Chondrocyte (in vitro differentiated cells): ENCODE measurements at regions not wholly inside any gene's neighbourhood (a gene's known extent, or its start where the extent isn't known, plus 50 kb on each side); places are given as distances from the start of the nearest gene placed in this dataset.

Source experiments
- DNase-seq: peaks from one replicate; pipeline ENCODE4 v3.0.0; 2021; ENCODE audit warnings: mixed read lengths, low spot score
- H3K27ac Mint-ChIP-seq: one replicate; pipeline ENCODE4 v1.8.0; 2021; ENCODE audit warnings: mild to moderate bottlenecking, moderate library complexity, mixed read lengths; ENCODE audit not compliant: unreplicated experiment
- H3K27me3 Mint-ChIP-seq: 2 replicates; pipeline ENCODE4 v1.8.0; 2021; ENCODE audit warnings: low read depth, mixed read lengths
- H3K36me3 Mint-ChIP-seq: 2 replicates; pipeline ENCODE4 v1.8.0; 2021; ENCODE audit warnings: low read depth, mixed read lengths
- H3K4me1 Mint-ChIP-seq: 2 replicates; pipeline ENCODE4 v1.8.0; 2021; ENCODE audit warnings: low read depth, mild to moderate bottlenecking, mixed read lengths
- H3K4me3 Mint-ChIP-seq: one replicate; pipeline ENCODE4 v1.8.0; 2021; ENCODE audit warnings: mild to moderate bottlenecking, moderate library complexity, mixed read lengths; ENCODE audit not compliant: unreplicated experiment
- H3K9me3 Mint-ChIP-seq: 2 replicates; pipeline ENCODE4 v1.8.0; 2021; ENCODE audit warnings: low read depth, mixed read lengths
- CTCF ChIP-seq: fragments of 200-600 bp; sonication (generic); IDR thresholded peaks from 2 replicates; pipeline ENCODE4 v1.5.0; 2021; ENCODE audit warnings: antibody characterized with exemption, mild to moderate bottlenecking, moderate library complexity

- peaks cover 7% of the 10 kb centered on the region for H3K27me3 Mint-ChIP-seq
- peaks cover 13% of the 10 kb centered on the region for H3K4me1 Mint-ChIP-seq
- no peak for DNase-seq
- no peaks in the 10 kb centered on the region for H3K36me3 Mint-ChIP-seq
- TF ChIP-seq CTCF = no peak
- H3K4me3 Mint-ChIP-seq = no peak overlapping the region
- no peaks in the 10 kb centered on the region for H3K9me3 Mint-ChIP-seq
- no peak overlapping the region for H3K27ac Mint-ChIP-seq
Observed at GRCh38 chr3:14262212-14262611, 83.6 kb downstream of the LSM3 start.

- Mint-ChIP-seq H3K9me3 (no peaks in the 10 kb centered on the region), H3K4me3 (no peak overlapping the region), H3K27ac (no peak overlapping the region), H3K27me3 (peaks cover 7% of the 10 kb centered on the region), H3K4me1 (peaks cover 13% of the 10 kb centered on the region), H3K36me3 (no peaks in the 10 kb centered on the region)
- TF ChIP-seq CTCF = no peak
- DNase-seq = no peak
Observed at GRCh38 chr3:14262867-14263266, 84.2 kb downstream of the LSM3 start.

GRCh38 chr3:14263317-14264005, 84.8 kb downstream of the LSM3 start:
- peaks cover 13% of the 10 kb centered on the region for H3K4me1 Mint-ChIP-seq
- DNase-seq = no peak

GRCh38 chr3:14265246-14265962, 86.8 kb downstream of the LSM3 start:
- no peak overlapping the region for H3K27ac Mint-ChIP-seq

More at GRCh38 chr3:14263317-14264005, 84.8 kb downstream of the LSM3 start:
- H3K36me3 Mint-ChIP-seq = no peaks in the 10 kb centered on the region
- no peak overlapping the region for H3K4me3 Mint-ChIP-seq
- no peak for TF ChIP-seq CTCF
- H3K27me3 Mint-ChIP-seq = peaks cover 7% of the 10 kb centered on the region
- no peak overlapping the region for H3K27ac Mint-ChIP-seq
- H3K9me3 Mint-ChIP-seq = no peaks in the 10 kb centered on the region

More at GRCh38 chr3:14265246-14265962, 86.8 kb downstream of the LSM3 start:
- no peaks in the 10 kb centered on the region for H3K36me3 Mint-ChIP-seq
- H3K4me3 Mint-ChIP-seq = no peak overlapping the region
- peaks cover 13% of the 10 kb centered on the region for H3K4me1 Mint-ChIP-seq
- peaks cover 4% of the 10 kb centered on the region for H3K9me3 Mint-ChIP-seq
- H3K27me3 Mint-ChIP-seq = peaks cover 10% of the 10 kb centered on the region
- no peak for DNase-seq
- TF ChIP-seq CTCF = no peak
